ENCODE measurements at regions not wholly inside any gene's neighbourhood (a gene's known extent, or its start where the extent isn't known, plus 50 kb on each side); places are given as distances from the start of the nearest gene placed in this dataset.

DNA sequence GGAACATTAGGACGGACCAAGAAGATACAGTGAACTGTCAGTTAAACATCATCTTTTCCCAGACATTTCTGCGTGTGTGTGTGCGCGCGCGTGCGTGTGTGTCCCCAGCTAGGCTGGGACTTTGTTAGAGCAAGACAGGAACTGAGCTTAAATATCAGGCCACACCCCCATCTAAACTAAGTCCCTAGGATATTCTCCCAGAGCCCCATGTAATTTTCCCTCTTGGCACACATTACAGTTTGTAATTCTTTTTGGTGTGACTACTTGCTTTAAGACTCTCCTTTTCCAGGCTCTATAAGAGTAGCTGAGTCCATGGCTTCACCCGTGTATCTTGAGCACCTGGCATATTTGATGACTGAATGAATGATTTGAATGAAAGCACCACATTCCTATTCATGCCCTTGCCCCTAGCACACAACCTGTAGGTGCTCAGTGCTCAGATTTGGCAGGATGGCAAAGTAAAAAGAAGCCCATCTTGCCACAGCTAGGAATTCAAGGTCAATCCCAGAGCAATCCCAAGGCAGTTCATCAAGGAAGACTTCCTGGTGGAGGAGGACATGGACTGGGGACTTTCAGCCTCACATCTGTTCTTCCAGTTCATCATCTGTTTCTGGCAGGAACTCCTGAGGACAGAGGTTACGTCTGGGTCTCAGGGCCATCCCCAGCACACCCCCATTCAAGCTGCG is 69.2 kb downstream of the MRPL14 start:
- peak overlapping the region; percentile 51 for H3K4me2 ChIP-seq (ENCODE audit: insufficient read depth, low read length)
- no peaks in the 10 kb centered on the region for H3K36me3 ChIP-seq (ENCODE audit: insufficient read depth, low read length)
- no peak overlapping the region for H3K4me3 ChIP-seq (ENCODE audit: insufficient read depth, low read length)
- no peak overlapping the region for H2AFZ ChIP-seq (ENCODE audit: low read length)
- no peaks in the 10 kb centered on the region for H4K20me1 ChIP-seq (ENCODE audit: insufficient read depth, low read length)
- no peaks in the 10 kb centered on the region for H3K79me2 ChIP-seq (ENCODE audit: insufficient read depth, low read length)
- DNase-seq (ENCODE audit: insufficient read length, low spot score, missing footprints): peak; percentile 82
- peak overlapping the region; percentile 99 for H3K27ac ChIP-seq (ENCODE audit: low read depth, low read length)
- TF ChIP-seq, protein P1, sequence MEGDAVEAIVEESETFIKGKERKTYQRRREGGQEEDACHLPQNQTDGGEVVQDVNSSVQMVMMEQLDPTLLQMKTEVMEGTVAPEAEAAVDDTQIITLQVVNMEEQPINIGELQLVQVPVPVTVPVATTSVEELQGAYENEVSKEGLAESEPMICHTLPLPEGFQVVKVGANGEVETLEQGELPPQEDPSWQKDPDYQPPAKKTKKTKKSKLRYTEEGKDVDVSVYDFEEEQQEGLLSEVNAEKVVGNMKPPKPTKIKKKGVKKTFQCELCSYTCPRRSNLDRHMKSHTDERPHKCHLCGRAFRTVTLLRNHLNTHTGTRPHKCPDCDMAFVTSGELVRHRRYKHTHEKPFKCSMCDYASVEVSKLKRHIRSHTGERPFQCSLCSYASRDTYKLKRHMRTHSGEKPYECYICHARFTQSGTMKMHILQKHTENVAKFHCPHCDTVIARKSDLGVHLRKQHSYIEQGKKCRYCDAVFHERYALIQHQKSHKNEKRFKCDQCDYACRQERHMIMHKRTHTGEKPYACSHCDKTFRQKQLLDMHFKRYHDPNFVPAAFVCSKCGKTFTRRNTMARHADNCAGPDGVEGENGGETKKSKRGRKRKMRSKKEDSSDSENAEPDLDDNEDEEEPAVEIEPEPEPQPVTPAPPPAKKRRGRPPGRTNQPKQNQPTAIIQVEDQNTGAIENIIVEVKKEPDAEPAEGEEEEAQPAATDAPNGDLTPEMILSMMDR (IDR thresholded peaks at IDR 0.05; ENCODE audit: extremely low read depth, low read depth, low read length): no peak
- no peaks in the 10 kb centered on the region for H3K27me3 ChIP-seq (ENCODE audit: insufficient read depth, low read length)
- no peaks in the 10 kb centered on the region for H3K9me3 ChIP-seq (ENCODE audit: low read depth, low read length)
- H3K4me1 ChIP-seq (ENCODE audit: insufficient read depth, low read length): peaks cover 81% of the 10 kb centered on the region

DNA sequence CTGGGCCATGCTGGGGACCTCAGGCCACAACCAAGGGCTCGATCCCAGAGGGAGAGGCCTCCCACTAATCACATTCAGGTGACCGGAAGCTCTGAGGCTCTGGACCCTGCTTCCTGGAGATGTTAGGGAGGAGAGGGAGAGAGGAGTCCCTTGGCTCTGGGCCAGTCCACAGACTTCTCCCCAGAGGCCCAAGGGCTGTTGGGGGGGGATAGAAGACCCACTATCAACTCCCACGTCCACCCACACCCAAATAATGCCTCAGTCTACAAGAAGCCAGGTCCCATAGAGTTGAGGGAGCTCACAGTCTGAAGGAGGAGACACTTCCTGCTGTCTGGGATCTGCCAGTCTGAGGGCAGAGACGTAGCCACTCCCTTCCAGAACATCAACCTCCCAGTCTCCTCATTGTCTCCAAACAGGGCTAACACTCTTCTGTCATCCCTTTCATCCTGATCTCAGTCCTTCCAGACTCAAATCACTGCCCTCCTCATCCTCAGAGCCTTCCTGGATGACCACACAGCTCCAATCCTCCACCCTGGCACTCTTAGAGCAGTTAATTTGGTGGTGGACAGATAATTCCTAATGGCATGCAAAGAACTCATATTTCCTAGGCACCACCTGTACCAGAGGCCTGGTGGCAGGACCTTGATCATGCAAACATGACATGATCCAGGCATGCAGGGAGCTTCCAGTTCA is 69.9 kb downstream of the MRPL14 start:
- H3K79me2 ChIP-seq (ENCODE audit: insufficient read depth, low read length): no peaks in the 10 kb centered on the region
- H3K27me3 ChIP-seq (ENCODE audit: insufficient read depth, low read length): no peaks in the 10 kb centered on the region
- peak overlapping the region; percentile 24 for H2AFZ ChIP-seq (ENCODE audit: low read length)
- H4K20me1 ChIP-seq (ENCODE audit: insufficient read depth, low read length): no peaks in the 10 kb centered on the region
- H3K4me1 ChIP-seq (ENCODE audit: insufficient read depth, low read length): peaks cover 86% of the 10 kb centered on the region
- no peaks in the 10 kb centered on the region for H3K9me3 ChIP-seq (ENCODE audit: low read depth, low read length)
- TF ChIP-seq, protein P1 (IDR thresholded peaks at IDR 0.05; ENCODE audit: extremely low read depth, low read depth, low read length): no peak
- H3K4me3 ChIP-seq (ENCODE audit: insufficient read depth, low read length): no peak overlapping the region
- peak overlapping the region; percentile 99 for H3K27ac ChIP-seq (ENCODE audit: low read depth, low read length)
- no peaks in the 10 kb centered on the region for H3K36me3 ChIP-seq (ENCODE audit: insufficient read depth, low read length)
- DNase-seq (ENCODE audit: insufficient read length, low spot score, missing footprints): peak; percentile 43
- no peak overlapping the region for H3K4me2 ChIP-seq (ENCODE audit: insufficient read depth, low read length)

DNA sequence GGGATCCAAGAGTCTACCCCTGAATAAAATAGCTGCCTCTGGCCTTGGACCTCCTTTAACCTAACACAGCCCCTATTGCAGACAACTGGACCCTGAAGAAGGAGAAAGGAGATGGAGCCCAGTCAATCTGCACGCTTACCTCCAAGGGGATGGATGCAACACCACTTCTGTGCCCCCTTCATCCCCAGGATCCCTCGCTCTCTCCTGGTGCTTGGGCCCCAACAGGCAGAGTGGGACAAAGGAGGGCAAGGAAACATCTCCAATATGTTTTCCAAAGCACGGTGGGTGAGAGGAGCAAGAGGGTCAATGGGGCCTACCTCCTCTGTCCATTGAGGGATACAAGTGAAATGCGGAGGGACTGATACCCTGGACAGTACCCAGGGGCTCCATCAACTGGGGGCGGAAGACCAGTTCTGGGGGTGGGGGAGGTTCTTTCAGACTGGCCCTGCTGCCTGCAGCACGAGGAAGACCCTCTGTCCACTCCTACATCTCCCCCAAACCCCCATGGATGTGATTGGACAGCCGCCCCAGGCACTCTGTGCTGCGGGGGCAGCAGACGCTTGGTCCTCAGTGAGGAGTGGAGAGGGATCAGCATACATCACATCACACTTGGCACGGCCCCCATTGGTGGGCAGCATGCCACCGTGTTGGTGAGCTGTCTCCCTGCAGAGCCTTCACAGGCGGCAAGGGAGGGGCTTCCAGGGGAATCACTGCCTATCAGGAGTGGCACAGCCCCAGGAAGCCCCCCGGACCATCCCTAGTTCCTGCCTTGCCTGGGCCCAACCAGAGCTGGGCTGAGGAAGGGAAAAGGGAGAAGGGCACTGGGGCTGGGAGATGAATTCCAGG is 70.6 kb downstream of the MRPL14 start:
- Histone ChIP-seq H3K36me3 (ENCODE audit: insufficient read depth, low read length) (no peaks in the 10 kb centered on the region), H3K4me3 (ENCODE audit: insufficient read depth, low read length) (no peak overlapping the region), H3K27ac (ENCODE audit: low read depth, low read length) (peak overlapping the region; percentile 99), H3K79me2 (ENCODE audit: insufficient read depth, low read length) (no peaks in the 10 kb centered on the region), H3K4me2 (ENCODE audit: insufficient read depth, low read length) (no peak overlapping the region), H3K9me3 (ENCODE audit: low read depth, low read length) (no peaks in the 10 kb centered on the region), H3K27me3 (ENCODE audit: insufficient read depth, low read length) (no peaks in the 10 kb centered on the region), H4K20me1 (ENCODE audit: insufficient read depth, low read length) (no peaks in the 10 kb centered on the region), H2AFZ (ENCODE audit: low read length) (peak overlapping the region; percentile 24), H3K4me1 (ENCODE audit: insufficient read depth, low read length) (peaks cover 86% of the 10 kb centered on the region)
- TF ChIP-seq, protein P1 (IDR thresholded peaks at IDR 0.05; ENCODE audit: extremely low read depth, low read depth, low read length): no peak
- DNase-seq (ENCODE audit: insufficient read length, low spot score, missing footprints): peak; percentile 88

Data from osteoblast (primary cell).